Vagina (tissue), 2 donors: ENCODE measurements at regions not wholly inside any gene's neighbourhood (a gene's known extent, or its start where the extent isn't known, plus 50 kb on each side); places are given as distances from the start of the nearest gene placed in this dataset.
A peak's percentile ranks its signal among the peaks of the same experiment; 100 is the strongest.

Experiments
- DNase-seq, 2 donors: peaks; one replicate each; pipeline ENCODE4 v3.0.0-alpha.2; 2017; ENCODE audit errors: extremely low spot score in 2 of 2
- H3K27ac ChIP-seq: fragments of 200-600 bp; sonication (generic); one replicate; pipeline ENCODE4 v1.5.1; 2019
- H3K27me3 ChIP-seq: fragments of 200-600 bp; sonication (generic); one replicate; pipeline ENCODE4 v1.5.1; 2019
- H3K36me3 ChIP-seq, 2 donors: fragments of 200-600 bp; sonication (generic); one replicate each; pipeline ENCODE4 v1.5.1; 2017 to 2019
- H3K4me1 ChIP-seq: fragments of 200-600 bp; sonication (generic); one replicate; pipeline ENCODE4 v1.5.1; 2019
- H3K4me3 ChIP-seq, 2 donors: fragments of 200-600 bp; sonication (generic); 1 replicate in 1 of 2; 2 replicates in 1 of 2; pipeline ENCODE4 v1.5.1; 2016 to 2019
- H3K9me3 ChIP-seq: fragments of 200-600 bp; sonication (generic); one replicate; pipeline ENCODE4 v1.5.1; 2019
- POLR2A ChIP-seq, 2 donors: fragments of 450-650 bp; IDR thresholded peaks; one replicate each; pipeline ENCODE4 v1.6.1; 2017; ENCODE audit warnings: antibody characterized with exemption in 2 of 2, mild to moderate bottlenecking in 2 of 2, moderate library complexity in 2 of 2
- POLR2AphosphoS5 ChIP-seq, 2 donors: sonication (generic); formaldehyde crosslinking; IDR thresholded peaks; one replicate each; pipeline ENCODE4 v1.9.0; 2017; ENCODE audit warnings: antibody characterized with exemption in 2 of 2, mild to moderate bottlenecking in 2 of 2, low read depth in 1 of 2; ENCODE audit not compliant: insufficient read depth in 1 of 2
- intact Hi-C: fragments of 100-400 bp; cut with DNase I; formaldehyde crosslinking; loops from one replicate; pipeline ENCODE4 v1.15.1; 2023
- TF ChIP-seq, protein P1 (sequence below), 3 experiments: fragments of 450-650 bp in 2 of 3; fragments of 200-600 bp in 1 of 3; sonication (generic) in 1 of 3; IDR thresholded peaks; one replicate each; pipeline ENCODE4 v1.5.1; 2017 to 2019; ENCODE audit warnings: antibody characterized with exemption in 3 of 3, mild to moderate bottlenecking in 2 of 3, moderate library complexity in 2 of 3

DNA sequence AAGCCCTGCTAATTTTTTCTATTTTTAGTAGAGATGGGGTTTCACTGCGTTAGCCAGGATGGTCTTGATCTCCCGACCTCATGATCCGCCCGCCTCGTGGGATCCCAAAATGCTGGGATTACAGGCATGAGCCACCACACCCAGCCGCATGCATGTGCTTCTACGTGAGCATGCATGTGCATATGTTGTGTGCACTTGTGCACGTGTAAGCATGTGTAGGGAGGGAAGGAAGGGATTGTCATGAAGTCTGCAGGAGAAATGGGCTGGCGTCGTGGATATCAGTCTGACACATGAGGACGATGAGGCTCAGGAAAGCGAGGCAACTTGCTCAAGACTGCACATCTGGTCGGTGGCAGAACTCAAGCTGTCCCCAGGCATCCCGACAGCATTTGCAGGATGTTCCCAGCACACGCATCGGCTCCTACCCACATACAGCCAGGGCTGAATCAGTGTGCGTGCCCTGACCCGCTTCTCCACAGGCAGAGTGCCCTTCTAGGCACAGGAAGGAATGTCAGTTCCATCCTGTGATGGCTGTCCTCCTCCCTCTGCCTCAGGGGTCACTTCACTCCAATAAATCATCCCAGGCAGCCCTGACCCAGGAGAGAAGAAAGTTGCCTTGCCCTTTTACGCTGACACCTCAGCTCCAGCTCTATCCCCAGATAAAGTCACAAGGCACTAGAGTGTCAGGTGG is 49.9 kb upstream of the SLC14A2 start:
- TF ChIP-seq POLR2A (IDR thresholded peaks at IDR 0.05) (no peak), POLR2AphosphoS5 (IDR thresholded peaks at IDR 0.05; ENCODE audit: insufficient read depth in 1 of 2, low read depth in 1 of 2) (no peak)
- TF ChIP-seq, protein P1, sequence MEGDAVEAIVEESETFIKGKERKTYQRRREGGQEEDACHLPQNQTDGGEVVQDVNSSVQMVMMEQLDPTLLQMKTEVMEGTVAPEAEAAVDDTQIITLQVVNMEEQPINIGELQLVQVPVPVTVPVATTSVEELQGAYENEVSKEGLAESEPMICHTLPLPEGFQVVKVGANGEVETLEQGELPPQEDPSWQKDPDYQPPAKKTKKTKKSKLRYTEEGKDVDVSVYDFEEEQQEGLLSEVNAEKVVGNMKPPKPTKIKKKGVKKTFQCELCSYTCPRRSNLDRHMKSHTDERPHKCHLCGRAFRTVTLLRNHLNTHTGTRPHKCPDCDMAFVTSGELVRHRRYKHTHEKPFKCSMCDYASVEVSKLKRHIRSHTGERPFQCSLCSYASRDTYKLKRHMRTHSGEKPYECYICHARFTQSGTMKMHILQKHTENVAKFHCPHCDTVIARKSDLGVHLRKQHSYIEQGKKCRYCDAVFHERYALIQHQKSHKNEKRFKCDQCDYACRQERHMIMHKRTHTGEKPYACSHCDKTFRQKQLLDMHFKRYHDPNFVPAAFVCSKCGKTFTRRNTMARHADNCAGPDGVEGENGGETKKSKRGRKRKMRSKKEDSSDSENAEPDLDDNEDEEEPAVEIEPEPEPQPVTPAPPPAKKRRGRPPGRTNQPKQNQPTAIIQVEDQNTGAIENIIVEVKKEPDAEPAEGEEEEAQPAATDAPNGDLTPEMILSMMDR (IDR thresholded peaks at IDR 0.05) = no peak
- no peak for DNase-seq
- H3K9me3 ChIP-seq = no peaks in the 10 kb centered on the region
- H3K4me3 ChIP-seq = no peak overlapping the region
- intact Hi-C loops = no loop called here
- H3K27me3 ChIP-seq = no peaks in the 10 kb centered on the region
- no peaks in the 10 kb centered on the region for H3K36me3 ChIP-seq
- H3K27ac ChIP-seq = peak overlapping the region; percentile 57
- peaks cover 40% of the 10 kb centered on the region for H3K4me1 ChIP-seq
